Thyroid gland (tissue), 4 donors: ENCODE measurements at regions not wholly inside any gene's neighbourhood (a gene's known extent, or its start where the extent isn't known, plus 50 kb on each side); places are given as distances from the start of the nearest gene placed in this dataset.

Source experiments
- CTCF ChIP-seq, 6 experiments: fragments of 200-600 bp in 3 of 6; fragments of 450-650 bp in 3 of 6; sonication (generic) in 3 of 6; IDR thresholded peaks; one replicate each; pipeline ENCODE4 v1.5.1; 2016 to 2019; ENCODE audit warnings: antibody characterized with exemption in 6 of 6, mild to moderate bottlenecking in 2 of 6, inconsistent platforms in 1 of 6, moderate library complexity in 1 of 6
- POLR2A ChIP-seq, 2 donors: fragments of 450-650 bp; IDR thresholded peaks; one replicate each; pipeline ENCODE4 v1.6.1; 2017; ENCODE audit warnings: antibody characterized with exemption in 2 of 2, mild to moderate bottlenecking in 2 of 2, moderate library complexity in 1 of 2

- TF ChIP-seq CTCF (IDR thresholded peaks at IDR 0.05) (no peak), POLR2A (IDR thresholded peaks at IDR 0.05) (no peak)
These were observed 615.5 kb upstream of the KLHL29 start for GRCh38 chr2:22769497-22769896.
